ENCODE measurements at regions not wholly inside any gene's neighbourhood (a gene's known extent, or its start where the extent isn't known, plus 50 kb on each side); places are given as distances from the start of the nearest gene placed in this dataset.
"Not testable (repeated sequence)": the region's sequence is repeated elsewhere in the genome, so short reads cannot be mapped to it uniquely, and the experiment has no call there.

GRCh38 chr4:180341926-180342325, 1901.3 kb upstream of the TENM3 start:
- Mint-ChIP-seq H3K36me3 (ENCODE audit: low read depth) (no peaks in the 10 kb centered on the region), H3K4me3 (no peak overlapping the region), H3K27me3 (no peaks in the 10 kb centered on the region), H3K9me3 (no peaks in the 10 kb centered on the region), H3K4me1 (ENCODE audit: low read depth) (no peaks in the 10 kb centered on the region), H3K27ac (no peak overlapping the region)
- DNase-seq: no peak

- DNase-seq: no peak
- H3K4me1 Mint-ChIP-seq (ENCODE audit: low read depth): no peaks in the 10 kb centered on the region
- H3K36me3 Mint-ChIP-seq (ENCODE audit: low read depth): no peaks in the 10 kb centered on the region
- H3K9me3 Mint-ChIP-seq: peaks cover 15% of the 10 kb centered on the region
- no peaks in the 10 kb centered on the region for H3K27me3 Mint-ChIP-seq
- no peak overlapping the region for H3K4me3 Mint-ChIP-seq
- no peak overlapping the region for H3K27ac Mint-ChIP-seq
Measured at GRCh38 chr4:180350901-180351300, 1892.3 kb upstream of the TENM3 start.

GRCh38 chr4:180356766-180357165, 1886.4 kb upstream of the TENM3 start:
- Mint-ChIP-seq H3K36me3 (ENCODE audit: low read depth) (no peaks in the 10 kb centered on the region), H3K9me3 (peaks cover 16% of the 10 kb centered on the region), H3K4me3 (no peak overlapping the region), H3K4me1 (ENCODE audit: low read depth) (no peaks in the 10 kb centered on the region), H3K27me3 (no peaks in the 10 kb centered on the region), H3K27ac (no peak overlapping the region)
- DNase-seq: no peak

- H3K36me3 Mint-ChIP-seq (ENCODE audit: low read depth); H3K27ac Mint-ChIP-seq; H3K4me1 Mint-ChIP-seq (ENCODE audit: low read depth); H3K4me3 Mint-ChIP-seq; H3K27me3 Mint-ChIP-seq; DNase-seq: not testable (repeated sequence)
- peaks cover 14% of the 10 kb centered on the region for H3K9me3 Mint-ChIP-seq
Measured at GRCh38 chr4:180360113-180360512, 1883.1 kb upstream of the TENM3 start.

GRCh38 chr4:180363815-180364214, 1879.4 kb upstream of the TENM3 start:
- H3K4me3 Mint-ChIP-seq: no peak overlapping the region
- peaks cover 7% of the 10 kb centered on the region for H3K9me3 Mint-ChIP-seq
- no peak overlapping the region for H3K27ac Mint-ChIP-seq
- no peaks in the 10 kb centered on the region for H3K36me3 Mint-ChIP-seq (ENCODE audit: low read depth)
- no peaks in the 10 kb centered on the region for H3K27me3 Mint-ChIP-seq
- no peaks in the 10 kb centered on the region for H3K4me1 Mint-ChIP-seq (ENCODE audit: low read depth)
- no peak for DNase-seq

GRCh38 chr4:180372691-180373090, 1870.5 kb upstream of the TENM3 start:
- peaks cover 8% of the 10 kb centered on the region for H3K9me3 Mint-ChIP-seq
- H3K27me3 Mint-ChIP-seq: no peaks in the 10 kb centered on the region
- no peaks in the 10 kb centered on the region for H3K36me3 Mint-ChIP-seq (ENCODE audit: low read depth)
- no peaks in the 10 kb centered on the region for H3K4me1 Mint-ChIP-seq (ENCODE audit: low read depth)
- H3K4me3 Mint-ChIP-seq: no peak overlapping the region
- DNase-seq: no peak
- H3K27ac Mint-ChIP-seq: no peak overlapping the region

- Mint-ChIP-seq H3K27ac (no peak overlapping the region), H3K36me3 (ENCODE audit: low read depth) (no peaks in the 10 kb centered on the region), H3K4me3 (no peak overlapping the region), H3K4me1 (ENCODE audit: low read depth) (no peaks in the 10 kb centered on the region), H3K9me3 (peaks cover 3% of the 10 kb centered on the region), H3K27me3 (no peaks in the 10 kb centered on the region)
- DNase-seq: no peak
Measured at GRCh38 chr4:180377741-180378140, 1865.5 kb upstream of the TENM3 start.

GRCh38 chr4:180380733-180381132, 1862.5 kb upstream of the TENM3 start:
- Mint-ChIP-seq H3K27ac (no peak overlapping the region), H3K9me3 (peaks cover 2% of the 10 kb centered on the region), H3K27me3 (no peaks in the 10 kb centered on the region), H3K4me1 (ENCODE audit: low read depth) (no peaks in the 10 kb centered on the region), H3K36me3 (ENCODE audit: low read depth) (no peaks in the 10 kb centered on the region), H3K4me3 (no peak overlapping the region)
- no peak for DNase-seq

- no peaks in the 10 kb centered on the region for H3K36me3 Mint-ChIP-seq (ENCODE audit: low read depth)
- no peaks in the 10 kb centered on the region for H3K9me3 Mint-ChIP-seq
- no peak for DNase-seq
- H3K4me3 Mint-ChIP-seq: no peak overlapping the region
- H3K4me1 Mint-ChIP-seq (ENCODE audit: low read depth): no peaks in the 10 kb centered on the region
- H3K27ac Mint-ChIP-seq: no peak overlapping the region
- no peaks in the 10 kb centered on the region for H3K27me3 Mint-ChIP-seq
Measured at GRCh38 chr4:180391613-180392012, 1851.6 kb upstream of the TENM3 start.

- H3K9me3 Mint-ChIP-seq: no peaks in the 10 kb centered on the region
- no peak for DNase-seq
- H3K4me1 Mint-ChIP-seq (ENCODE audit: low read depth): no peaks in the 10 kb centered on the region
- no peaks in the 10 kb centered on the region for H3K27me3 Mint-ChIP-seq
- no peak overlapping the region for H3K4me3 Mint-ChIP-seq
- H3K36me3 Mint-ChIP-seq (ENCODE audit: low read depth): no peaks in the 10 kb centered on the region
- no peak overlapping the region for H3K27ac Mint-ChIP-seq
Measured at GRCh38 chr4:180394312-180394711, 1848.9 kb upstream of the TENM3 start.

- H3K27ac Mint-ChIP-seq: no peak overlapping the region
- H3K4me3 Mint-ChIP-seq: no peak overlapping the region
- H3K4me1 Mint-ChIP-seq (ENCODE audit: low read depth): no peaks in the 10 kb centered on the region
- no peaks in the 10 kb centered on the region for H3K9me3 Mint-ChIP-seq
- H3K36me3 Mint-ChIP-seq (ENCODE audit: low read depth): no peaks in the 10 kb centered on the region
- no peak for DNase-seq
- H3K27me3 Mint-ChIP-seq: no peaks in the 10 kb centered on the region
Measured at GRCh38 chr4:180394730-180395129, 1848.5 kb upstream of the TENM3 start.

- H3K9me3 Mint-ChIP-seq: peaks cover 6% of the 10 kb centered on the region
- H3K27me3 Mint-ChIP-seq: no peaks in the 10 kb centered on the region
- no peak overlapping the region for H3K27ac Mint-ChIP-seq
- no peak for DNase-seq
- no peaks in the 10 kb centered on the region for H3K4me1 Mint-ChIP-seq (ENCODE audit: low read depth)
- H3K36me3 Mint-ChIP-seq (ENCODE audit: low read depth): no peaks in the 10 kb centered on the region
- H3K4me3 Mint-ChIP-seq: no peak overlapping the region
Measured at GRCh38 chr4:180398564-180398963, 1844.6 kb upstream of the TENM3 start.

GRCh38 chr4:180407275-180407885, 1835.8 kb upstream of the TENM3 start:
- H3K4me1 Mint-ChIP-seq (ENCODE audit: low read depth): no peaks in the 10 kb centered on the region
- no peaks in the 10 kb centered on the region for H3K27me3 Mint-ChIP-seq
- no peaks in the 10 kb centered on the region for H3K36me3 Mint-ChIP-seq (ENCODE audit: low read depth)
- H3K4me3 Mint-ChIP-seq: no peak overlapping the region
- peaks cover 10% of the 10 kb centered on the region for H3K9me3 Mint-ChIP-seq
- H3K27ac Mint-ChIP-seq: no peak overlapping the region
- no peak for DNase-seq

- Mint-ChIP-seq H3K9me3 (no peaks in the 10 kb centered on the region), H3K27ac (no peak overlapping the region), H3K4me1 (ENCODE audit: low read depth) (no peaks in the 10 kb centered on the region), H3K36me3 (ENCODE audit: low read depth) (no peaks in the 10 kb centered on the region), H3K4me3 (no peak overlapping the region), H3K27me3 (no peaks in the 10 kb centered on the region)
- no peak for DNase-seq
Measured at GRCh38 chr4:180418819-180419531, 1824.2 kb upstream of the TENM3 start.

- H3K9me3 Mint-ChIP-seq: no peaks in the 10 kb centered on the region
- H3K4me3 Mint-ChIP-seq: no peak overlapping the region
- no peaks in the 10 kb centered on the region for H3K27me3 Mint-ChIP-seq
- H3K4me1 Mint-ChIP-seq (ENCODE audit: low read depth): no peaks in the 10 kb centered on the region
- no peak for DNase-seq
- no peak overlapping the region for H3K27ac Mint-ChIP-seq
- H3K36me3 Mint-ChIP-seq (ENCODE audit: low read depth): no peaks in the 10 kb centered on the region
Measured at GRCh38 chr4:180422989-180423711, 1820.1 kb upstream of the TENM3 start.
